ENCODE measurements at regions not wholly inside any gene's neighbourhood (a gene's known extent, or its start where the extent isn't known, plus 50 kb on each side); places are given as distances from the start of the nearest gene placed in this dataset.
"Not testable (repeated sequence)": the region's sequence is repeated elsewhere in the genome, so short reads cannot be mapped to it uniquely, and the experiment has no call there.

- DNase-seq (ENCODE audit: low spot score): no peak
- intact Hi-C loops (cut with DNase I): no loop called here
- no peak for ATAC-seq
Measured at GRCh38 chr1:68651115-68651514, 154.2 kb upstream of the DEPDC1 start.

- DNase-seq (ENCODE audit: low spot score): no peak
- intact Hi-C loops (cut with DNase I): no loop called here
- no peak for ATAC-seq
Measured at GRCh38 chr1:68653882-68654281, 157.0 kb upstream of the DEPDC1 start.

- DNase-seq (ENCODE audit: low spot score): no peak
- ATAC-seq: no peak
- intact Hi-C loops (cut with DNase I): no loop called here
Measured at GRCh38 chr1:68673771-68674170, 176.9 kb upstream of the DEPDC1 start.

GRCh38 chr1:68675336-68675735 is 178.5 kb upstream of the DEPDC1 start:
- no peak for ATAC-seq
- DNase-seq (ENCODE audit: low spot score): no peak
- intact Hi-C loops (cut with DNase I): no loop called here

GRCh38 chr1:68677684-68678351 is 180.9 kb upstream of the DEPDC1 start:
- intact Hi-C loops (cut with DNase I): no loop called here
- no peak for DNase-seq (ENCODE audit: low spot score)
- ATAC-seq: no peak

- DNase-seq (ENCODE audit: low spot score) (no peak), ATAC-seq (no peak)
- intact Hi-C loops (cut with DNase I): no loop called here
Measured at GRCh38 chr1:68696221-68696620, 199.3 kb upstream of the DEPDC1 start.

- no peak for DNase-seq (ENCODE audit: low spot score)
- intact Hi-C loops (cut with DNase I): no loop called here
- ATAC-seq: no peak
Measured at GRCh38 chr1:68703921-68704354, 207.1 kb upstream of the DEPDC1 start.

GRCh38 chr1:68704800-68705443 is 208.0 kb upstream of the DEPDC1 start:
- ATAC-seq (no peak), DNase-seq (ENCODE audit: low spot score) (no peak)
- intact Hi-C loops (cut with DNase I): no loop called here

GRCh38 chr1:68705466-68705865 is 208.6 kb upstream of the DEPDC1 start:
- DNase-seq (ENCODE audit: low spot score) (no peak), ATAC-seq (no peak)
- intact Hi-C loops (cut with DNase I): no loop called here

GRCh38 chr1:68706639-68707317 is 209.9 kb upstream of the DEPDC1 start:
- DNase-seq (ENCODE audit: low spot score) (no peak), ATAC-seq (no peak)
- intact Hi-C loops (cut with DNase I): no loop called here

- DNase-seq (ENCODE audit: low spot score): no peak
- ATAC-seq: no peak
- intact Hi-C loops (cut with DNase I): no loop called here
Measured at GRCh38 chr1:68717330-68717729, 220.4 kb upstream of the DEPDC1 start.

GRCh38 chr1:68720476-68720875 is 223.6 kb upstream of the DEPDC1 start:
- intact Hi-C loops (cut with DNase I): no loop called here
- DNase-seq (ENCODE audit: low spot score) (no peak), ATAC-seq (no peak)

- ATAC-seq (no peak), DNase-seq (ENCODE audit: low spot score) (no peak)
- intact Hi-C loops (cut with DNase I): no loop called here
Measured at GRCh38 chr1:68723791-68724190, 226.9 kb upstream of the DEPDC1 start.

GRCh38 chr1:68725001-68725752 is 228.3 kb upstream of the DEPDC1 start:
- ATAC-seq: peak; percentile 22
- DNase-seq (ENCODE audit: low spot score): no peak
- intact Hi-C loops (cut with DNase I): no loop called here

GRCh38 chr1:68739486-68739885 is 242.6 kb upstream of the DEPDC1 start:
- DNase-seq (ENCODE audit: low spot score); intact Hi-C loops (cut with DNase I); ATAC-seq: not testable (repeated sequence)

- DNase-seq (ENCODE audit: low spot score) (no peak), ATAC-seq (peak; percentile 28)
- intact Hi-C loops (cut with DNase I): no loop called here
Measured at GRCh38 chr1:68745011-68745410, 248.1 kb upstream of the DEPDC1 start.

GRCh38 chr1:68745451-68745850 is 248.6 kb upstream of the DEPDC1 start:
- DNase-seq (ENCODE audit: low spot score) (no peak), ATAC-seq (peak; percentile 13)
- intact Hi-C loops (cut with DNase I): no loop called here

GRCh38 chr1:68746378-68746777 is 249.5 kb upstream of the DEPDC1 start:
- intact Hi-C loops (cut with DNase I): no loop called here
- ATAC-seq: no peak
- DNase-seq (ENCODE audit: low spot score): no peak

- ATAC-seq (no peak), DNase-seq (ENCODE audit: low spot score) (no peak)
- intact Hi-C loops (cut with DNase I): no loop called here
Measured at GRCh38 chr1:68751723-68752122, 254.8 kb upstream of the DEPDC1 start.

All from sciatic nerve (tissue), 2 donors.